Stimulated activated naive CD8-positive, alpha-beta T cell treated with anti-CD3 and anti-CD28 coated beads, Interleukin-15, amount 100 ng/mL, for 72 hours (primary cell): ENCODE measurements at regions not wholly inside any gene's neighbourhood (a gene's known extent, or its start where the extent isn't known, plus 50 kb on each side); places are given as distances from the start of the nearest gene placed in this dataset.
"Not testable (repeated sequence)": the region's sequence is repeated elsewhere in the genome, so short reads cannot be mapped to it uniquely, and the experiment has no call there.

Experiments used
- ATAC-seq: fragments of 150-1000 bp; cut with Tn5 transposase; 2 replicates; pipeline ENCODE4 v1.10.0; 2021; ENCODE audit warnings: mild to moderate bottlenecking, moderate library complexity
- DNase-seq, 2 donors: peaks; one replicate each; pipeline ENCODE4 v3.0.0; 2021 to 2022
- H3K27ac Mint-ChIP-seq, 2 donors: one replicate each; pipeline ENCODE4 v1.8.0; 2022; ENCODE audit warnings: mild to moderate bottlenecking in 2 of 2, mixed read lengths in 2 of 2, moderate library complexity in 2 of 2
- H3K27me3 Mint-ChIP-seq: one replicate; pipeline ENCODE4 v1.8.0; 2022; ENCODE audit warnings: mixed read lengths
- H3K4me1 Mint-ChIP-seq: one replicate; pipeline ENCODE4 v1.8.0; 2022; ENCODE audit warnings: mild to moderate bottlenecking, mixed read lengths
- H3K4me3 Mint-ChIP-seq, 2 donors: one replicate each; pipeline ENCODE4 v1.8.0; 2022; ENCODE audit warnings: mild to moderate bottlenecking in 2 of 2, mixed read lengths in 2 of 2, moderate library complexity in 1 of 2
- H3K9me3 Mint-ChIP-seq, 2 donors: one replicate each; pipeline ENCODE4 v1.8.0; 2022; ENCODE audit warnings: mixed read lengths in 2 of 2

GRCh38 chr18:73164430-73164829 lies 296.6 kb upstream of the NETO1 start:
- no peaks in the 10 kb centered on the region for H3K27me3 Mint-ChIP-seq
- H3K4me1 Mint-ChIP-seq: no peaks in the 10 kb centered on the region
- no peak overlapping the region for H3K27ac Mint-ChIP-seq
- no peak for DNase-seq
- no peaks in the 10 kb centered on the region for H3K9me3 Mint-ChIP-seq
- ATAC-seq: no peak
- H3K4me3 Mint-ChIP-seq: no peak overlapping the region

DNA sequence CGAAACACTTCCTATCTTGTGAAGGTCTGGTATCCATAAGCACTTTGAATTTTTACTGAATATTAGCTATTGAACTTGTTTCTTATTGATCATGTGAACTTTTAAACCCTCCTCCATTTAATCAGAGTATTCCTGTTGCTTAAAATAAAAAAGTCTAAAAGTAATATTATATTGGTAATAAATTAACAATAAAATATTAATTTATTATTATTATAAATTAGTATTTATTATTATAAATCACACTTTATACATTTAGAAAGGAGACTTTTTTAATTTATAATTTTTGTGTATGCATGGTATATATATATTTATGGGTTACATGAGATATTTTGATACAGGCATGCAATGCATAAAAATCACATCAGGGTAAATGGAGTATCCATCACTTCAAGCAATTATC lies 295.4 kb upstream of the NETO1 start:
- no peaks in the 10 kb centered on the region for H3K9me3 Mint-ChIP-seq
- H3K4me1 Mint-ChIP-seq: no peaks in the 10 kb centered on the region
- H3K4me3 Mint-ChIP-seq: no peak overlapping the region
- DNase-seq (no peak), ATAC-seq (no peak)
- no peak overlapping the region for H3K27ac Mint-ChIP-seq
- H3K27me3 Mint-ChIP-seq: no peaks in the 10 kb centered on the region

- DNase-seq: no peak
- H3K9me3 Mint-ChIP-seq: no peaks in the 10 kb centered on the region
- no peak for ATAC-seq
- H3K27ac Mint-ChIP-seq: no peak overlapping the region
- no peaks in the 10 kb centered on the region for H3K4me1 Mint-ChIP-seq
- H3K27me3 Mint-ChIP-seq: no peaks in the 10 kb centered on the region
- no peak overlapping the region for H3K4me3 Mint-ChIP-seq
These were observed 288.3 kb upstream of the NETO1 start for GRCh38 chr18:73156117-73156516.

- no peaks in the 10 kb centered on the region for H3K9me3 Mint-ChIP-seq
- H3K27ac Mint-ChIP-seq: no peak overlapping the region
- H3K4me3 Mint-ChIP-seq: no peak overlapping the region
- DNase-seq (no peak), ATAC-seq (no peak)
- no peaks in the 10 kb centered on the region for H3K27me3 Mint-ChIP-seq
- no peaks in the 10 kb centered on the region for H3K4me1 Mint-ChIP-seq
These were observed 285.5 kb upstream of the NETO1 start for GRCh38 chr18:73153271-73153670.

GRCh38 chr18:73151086-73151485 lies 283.3 kb upstream of the NETO1 start:
- DNase-seq (no peak), ATAC-seq (no peak)
- Mint-ChIP-seq H3K9me3 (no peaks in the 10 kb centered on the region), H3K4me3 (no peak overlapping the region), H3K4me1 (no peaks in the 10 kb centered on the region), H3K27ac (no peak overlapping the region), H3K27me3 (no peaks in the 10 kb centered on the region)

DNA sequence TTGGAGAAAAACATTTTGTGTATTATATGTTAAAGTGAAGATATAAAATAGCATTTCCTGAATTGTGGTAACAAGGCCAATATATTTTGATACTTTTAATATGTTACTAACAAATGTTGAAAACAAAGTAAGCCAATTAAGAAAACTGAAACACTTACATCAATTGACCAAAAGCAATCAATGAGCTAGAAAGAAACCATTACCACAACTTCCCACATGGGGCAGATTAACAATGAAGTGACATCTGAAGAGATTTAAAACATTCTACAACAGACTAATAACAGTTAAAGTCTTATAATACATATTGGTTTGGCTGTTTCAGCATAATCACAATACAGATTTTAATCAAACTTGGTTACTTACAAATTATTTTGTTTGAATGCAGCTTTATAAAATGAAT lies 282.4 kb upstream of the NETO1 start:
- no peak for DNase-seq
- no peaks in the 10 kb centered on the region for H3K9me3 Mint-ChIP-seq
- no peaks in the 10 kb centered on the region for H3K4me1 Mint-ChIP-seq
- no peaks in the 10 kb centered on the region for H3K27me3 Mint-ChIP-seq
- H3K27ac Mint-ChIP-seq: no peak overlapping the region
- ATAC-seq: no peak
- no peak overlapping the region for H3K4me3 Mint-ChIP-seq

DNA sequence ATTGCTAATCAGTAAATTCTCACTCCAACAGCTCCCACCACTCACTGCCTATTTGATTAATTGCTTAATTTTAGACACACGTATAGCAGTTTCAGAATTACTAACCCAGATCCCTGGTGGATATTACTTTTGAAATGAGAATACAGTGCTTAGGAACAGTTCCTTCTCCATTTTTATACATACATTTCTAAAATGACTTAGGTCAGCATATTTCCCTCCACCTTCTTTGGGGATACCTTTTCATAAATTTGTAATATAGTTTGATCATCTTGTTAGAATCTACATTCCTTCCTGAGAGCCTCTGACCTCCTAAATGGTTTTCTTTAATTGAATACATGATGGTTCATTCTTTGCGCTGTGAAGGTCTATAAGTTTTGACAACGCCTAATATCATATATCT lies 279.8 kb upstream of the NETO1 start:
- no peak for DNase-seq
- H3K4me1 Mint-ChIP-seq: no peaks in the 10 kb centered on the region
- no peak for ATAC-seq
- no peak overlapping the region for H3K4me3 Mint-ChIP-seq
- H3K27me3 Mint-ChIP-seq: no peaks in the 10 kb centered on the region
- H3K27ac Mint-ChIP-seq: no peak overlapping the region
- no peaks in the 10 kb centered on the region for H3K9me3 Mint-ChIP-seq

GRCh38 chr18:73144030-73144429 lies 276.2 kb upstream of the NETO1 start:
- H3K4me1 Mint-ChIP-seq: no peaks in the 10 kb centered on the region
- no peak overlapping the region for H3K27ac Mint-ChIP-seq
- H3K9me3 Mint-ChIP-seq: no peaks in the 10 kb centered on the region
- DNase-seq: no peak
- H3K27me3 Mint-ChIP-seq: no peaks in the 10 kb centered on the region
- ATAC-seq: no peak
- no peak overlapping the region for H3K4me3 Mint-ChIP-seq

- Mint-ChIP-seq H3K4me3 (no peak overlapping the region), H3K27ac (no peak overlapping the region), H3K4me1 (no peaks in the 10 kb centered on the region), H3K9me3 (peaks cover 6 to 14% of the 10 kb centered on the region in 2 donors), H3K27me3 (no peaks in the 10 kb centered on the region)
- DNase-seq (no peak), ATAC-seq (no peak)
These were observed 268.3 kb upstream of the NETO1 start for GRCh38 chr18:73136134-73136533.

GRCh38 chr18:73124175-73124574 lies 256.4 kb upstream of the NETO1 start:
- Mint-ChIP-seq H3K4me3 (no peak overlapping the region), H3K9me3 (peaks cover 4 to 7% of the 10 kb centered on the region in 2 donors), H3K4me1 (no peaks in the 10 kb centered on the region), H3K27ac (no peak overlapping the region), H3K27me3 (no peaks in the 10 kb centered on the region)
- ATAC-seq (no peak), DNase-seq (no peak)

GRCh38 chr18:73121207-73121606 lies 253.4 kb upstream of the NETO1 start:
- Mint-ChIP-seq H3K27ac (no peak overlapping the region), H3K27me3 (no peaks in the 10 kb centered on the region), H3K9me3 (peaks cover 0 to 5% of the 10 kb centered on the region in 2 donors), H3K4me3 (no peak overlapping the region), H3K4me1 (no peaks in the 10 kb centered on the region)
- ATAC-seq: no peak
- DNase-seq: no peak

- Mint-ChIP-seq H3K27me3 (no peaks in the 10 kb centered on the region), H3K27ac (no peak overlapping the region), H3K4me1 (no peaks in the 10 kb centered on the region), H3K9me3 (peaks cover 0 to 5% of the 10 kb centered on the region in 2 donors), H3K4me3 (no peak overlapping the region)
- no peak for DNase-seq
- ATAC-seq: no peak
These were observed 252.8 kb upstream of the NETO1 start for GRCh38 chr18:73120626-73121025.

- DNase-seq (no peak), ATAC-seq (no peak)
- Mint-ChIP-seq H3K27me3 (no peaks in the 10 kb centered on the region), H3K27ac (no peak overlapping the region), H3K9me3 (peaks cover 0 to 5% of the 10 kb centered on the region in 2 donors), H3K4me1 (no peaks in the 10 kb centered on the region), H3K4me3 (no peak overlapping the region)
These were observed 251.8 kb upstream of the NETO1 start for GRCh38 chr18:73119574-73119973.

GRCh38 chr18:73118121-73118816 lies 250.5 kb upstream of the NETO1 start:
- H3K27me3 Mint-ChIP-seq: no peaks in the 10 kb centered on the region
- no peak overlapping the region for H3K27ac Mint-ChIP-seq
- H3K4me1 Mint-ChIP-seq: no peaks in the 10 kb centered on the region
- DNase-seq (no peak), ATAC-seq (no peak)
- H3K4me3 Mint-ChIP-seq: no peak overlapping the region
- peaks cover 0 to 5% of the 10 kb centered on the region in 2 donors for H3K9me3 Mint-ChIP-seq

DNA sequence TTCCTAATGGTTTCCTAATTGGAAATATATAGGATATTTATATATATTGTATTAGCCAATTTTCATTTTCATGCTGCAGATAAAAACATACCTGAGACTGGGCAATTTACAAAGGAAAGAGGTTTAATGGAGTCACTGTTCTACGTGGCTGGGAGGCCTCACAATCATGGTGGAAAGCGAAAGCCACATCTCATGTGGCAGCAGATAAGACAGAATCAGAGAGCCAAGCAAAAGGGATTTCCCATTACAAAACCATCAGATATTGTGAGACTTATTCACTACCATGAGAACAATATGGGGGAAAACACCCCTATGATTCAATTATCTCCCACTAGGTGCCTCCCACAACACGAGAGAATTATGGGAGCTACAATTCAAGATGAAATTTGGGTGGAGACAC lies 242.5 kb upstream of the NETO1 start:
- peaks cover 0 to 9% of the 10 kb centered on the region in 2 donors for H3K9me3 Mint-ChIP-seq
- no peak overlapping the region for H3K4me3 Mint-ChIP-seq
- H3K4me1 Mint-ChIP-seq: no peaks in the 10 kb centered on the region
- no peaks in the 10 kb centered on the region for H3K27me3 Mint-ChIP-seq
- DNase-seq: no peak
- no peak overlapping the region for H3K27ac Mint-ChIP-seq
- no peak for ATAC-seq

- no peaks in the 10 kb centered on the region for H3K27me3 Mint-ChIP-seq
- ATAC-seq (no peak), DNase-seq (no peak)
- H3K9me3 Mint-ChIP-seq: peaks cover 0 to 6% of the 10 kb centered on the region in 2 donors
- no peak overlapping the region for H3K4me3 Mint-ChIP-seq
- H3K4me1 Mint-ChIP-seq: no peaks in the 10 kb centered on the region
- H3K27ac Mint-ChIP-seq: no peak overlapping the region
These were observed 234.2 kb upstream of the NETO1 start for GRCh38 chr18:73101977-73102376.

GRCh38 chr18:73101491-73101890 lies 233.7 kb upstream of the NETO1 start:
- not testable (repeated sequence) for H3K4me3 Mint-ChIP-seq, DNase-seq, H3K27me3 Mint-ChIP-seq, H3K4me1 Mint-ChIP-seq, ATAC-seq, H3K9me3 Mint-ChIP-seq, H3K27ac Mint-ChIP-seq
